CD4-positive, alpha-beta T cell treated with Interleukin-4 for 1 hour (primary cell): ENCODE measurements at regions not wholly inside any gene's neighbourhood (a gene's known extent, or its start where the extent isn't known, plus 50 kb on each side); places are given as distances from the start of the nearest gene placed in this dataset.
"Not testable (repeated sequence)": the region's sequence is repeated elsewhere in the genome, so short reads cannot be mapped to it uniquely, and the experiment has no call there.

Experiments
- DNase-seq, 2 donors: peaks; one replicate each; pipeline ENCODE4 v3.0.0-alpha.2; 2020 to 2022

- DNase-seq, result no peak
Observed at GRCh38 chr10:120760253-120760652, 90.9 kb upstream of the WDR11 start.

- no peak for DNase-seq
Observed at GRCh38 chr10:120761951-120762350, 89.2 kb upstream of the WDR11 start.

GRCh38 chr10:120765226-120765803, 85.8 kb upstream of the WDR11 start:
- DNase-seq, result no peak

- no peak for DNase-seq
Observed at GRCh38 chr10:120768227-120768626, 82.9 kb upstream of the WDR11 start.

GRCh38 chr10:120770496-120770895, 80.7 kb upstream of the WDR11 start:
- DNase-seq, result no peak

- DNase-seq, result no peak
Observed at GRCh38 chr10:120776442-120776841, 74.7 kb upstream of the WDR11 start.

- DNase-seq, result no peak
Observed at GRCh38 chr10:120782336-120782735, 68.8 kb upstream of the WDR11 start.

GRCh38 chr10:120783098-120783497, 68.1 kb upstream of the WDR11 start:
- DNase-seq, result no peak

GRCh38 chr10:120783867-120784266, 67.3 kb upstream of the WDR11 start:
- DNase-seq, result no peak

GRCh38 chr10:120788771-120789170, 62.4 kb upstream of the WDR11 start:
- DNase-seq, result no peak

- no peak for DNase-seq
Observed at GRCh38 chr10:120789303-120790203, 61.6 kb upstream of the WDR11 start.

GRCh38 chr10:120791316-120791715, 59.8 kb upstream of the WDR11 start:
- no peak for DNase-seq

GRCh38 chr10:120793088-120793487, 58.1 kb upstream of the WDR11 start:
- DNase-seq, result no peak

- no peak for DNase-seq
Observed at GRCh38 chr10:120794390-120794789, 56.8 kb upstream of the WDR11 start.

- DNase-seq, result not testable (repeated sequence)
Observed at GRCh38 chr10:120798276-120798675, 52.9 kb upstream of the WDR11 start.

GRCh38 chr10:120799849-120800248, 51.3 kb upstream of the WDR11 start:
- DNase-seq, result no peak

- no peak for DNase-seq
Observed at GRCh38 chr10:120800528-120801323, 50.4 kb upstream of the WDR11 start.
